CD4-positive, alpha-beta T cell treated with Interleukin-1 beta for 1 hour (primary cell): ENCODE measurements at regions not wholly inside any gene's neighbourhood (a gene's known extent, or its start where the extent isn't known, plus 50 kb on each side); places are given as distances from the start of the nearest gene placed in this dataset.
A peak's percentile ranks its signal among the peaks of the same experiment; 100 is the strongest.
"Not testable (repeated sequence)": the region's sequence is repeated elsewhere in the genome, so short reads cannot be mapped to it uniquely, and the experiment has no call there.

Source experiments
- DNase-seq, 2 donors: peaks; one replicate each; pipeline ENCODE4 v3.0.0-alpha.2; 2020 to 2022

DNA sequence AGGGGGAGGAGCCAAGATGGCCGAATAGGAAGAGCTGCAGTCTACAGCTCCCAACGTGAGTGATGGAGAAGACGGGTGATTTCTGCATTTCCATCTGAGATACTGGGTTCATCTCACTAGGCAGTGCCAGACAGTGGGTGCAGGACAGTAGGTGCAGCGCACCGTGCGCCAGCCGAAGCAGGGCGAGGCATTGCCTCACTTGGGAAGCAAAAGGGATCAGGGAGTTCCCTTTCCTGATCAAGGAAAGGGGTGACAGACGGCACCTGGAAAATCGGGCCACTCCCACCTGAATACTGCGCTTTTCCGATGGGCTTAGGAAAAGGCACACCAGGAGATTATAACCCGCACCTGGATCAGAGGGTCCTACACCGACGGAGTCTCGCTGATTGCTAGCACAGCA is 121.1 kb upstream of the SESTD1 start:
- DNase-seq: not testable (repeated sequence)

DNA sequence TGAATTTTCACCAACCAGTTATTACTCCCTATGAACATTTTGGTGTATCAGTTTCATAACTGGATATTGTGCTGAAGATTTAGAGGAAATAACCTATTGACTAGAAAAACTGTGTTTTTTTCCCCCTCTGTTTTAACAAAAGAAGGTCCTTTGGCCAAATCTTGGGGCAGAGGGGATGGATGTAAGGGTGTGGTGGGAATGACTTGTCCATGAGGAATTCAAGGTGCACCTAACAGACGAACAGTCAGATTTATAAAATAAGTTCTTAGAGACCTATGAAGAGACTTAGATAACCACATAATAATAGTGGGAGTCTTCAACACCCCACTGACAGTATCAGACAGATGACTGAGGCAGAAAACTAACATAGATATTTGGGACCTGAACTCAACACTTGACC is 119.3 kb upstream of the SESTD1 start:
- DNase-seq: no peak

DNA sequence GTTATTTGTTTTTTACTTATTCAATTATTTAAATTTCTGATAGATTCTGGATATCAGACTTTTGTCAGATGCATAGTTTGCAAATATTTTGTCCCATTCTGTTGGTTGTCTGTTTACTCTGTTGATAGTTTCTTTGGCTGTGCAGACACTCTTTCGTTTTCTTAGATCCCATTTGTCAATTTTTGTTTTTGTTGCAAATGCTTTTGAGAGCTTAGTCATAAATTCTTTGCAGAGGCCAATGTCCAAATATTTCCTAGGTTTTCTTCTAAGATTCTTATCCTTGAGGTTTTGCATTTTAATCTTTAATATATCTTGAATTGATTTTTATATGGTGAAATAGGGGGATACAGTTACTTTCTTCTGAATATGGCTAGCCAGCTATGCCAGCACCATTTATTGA is 112.7 kb upstream of the SESTD1 start:
- DNase-seq: no peak

DNA sequence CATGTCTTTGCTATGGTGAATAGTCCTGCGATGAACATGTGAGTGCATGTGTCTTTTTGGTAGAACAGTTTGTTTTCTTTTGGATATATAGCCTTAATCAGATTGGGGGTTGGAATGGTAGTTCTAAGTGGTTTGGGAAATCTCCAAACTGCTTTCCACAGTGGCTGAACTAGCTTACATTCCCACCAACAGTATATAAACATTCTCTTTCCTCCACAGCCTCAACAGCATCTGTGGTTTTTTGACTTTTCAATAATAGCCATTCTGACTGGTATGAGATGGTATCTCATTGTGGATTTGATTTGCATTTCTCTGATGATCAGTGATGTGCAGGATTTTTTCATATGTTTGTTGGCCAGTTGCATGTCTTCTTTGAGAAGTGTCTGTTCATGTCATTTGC is 112.2 kb upstream of the SESTD1 start:
- DNase-seq: no peak

DNA sequence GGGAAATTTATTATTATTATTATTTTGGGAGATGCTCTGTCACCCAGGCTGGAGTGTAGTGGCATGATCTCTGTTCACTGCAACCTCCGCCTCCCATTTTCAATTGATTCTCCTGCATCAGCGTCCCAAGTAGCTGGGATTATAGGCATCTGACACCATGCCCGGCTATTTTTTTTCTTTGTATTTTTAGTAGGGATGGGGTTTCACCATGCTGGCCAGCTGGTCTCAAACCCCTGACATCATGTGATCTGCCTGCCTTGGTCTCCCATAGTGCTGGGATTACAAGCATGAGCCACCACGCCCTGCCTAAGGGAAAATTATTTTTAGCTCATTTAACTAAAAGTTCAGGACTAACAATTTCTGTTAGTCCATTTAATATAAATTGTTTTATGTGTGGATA is 109.2 kb upstream of the SESTD1 start:
- DNase-seq: no peak

DNA sequence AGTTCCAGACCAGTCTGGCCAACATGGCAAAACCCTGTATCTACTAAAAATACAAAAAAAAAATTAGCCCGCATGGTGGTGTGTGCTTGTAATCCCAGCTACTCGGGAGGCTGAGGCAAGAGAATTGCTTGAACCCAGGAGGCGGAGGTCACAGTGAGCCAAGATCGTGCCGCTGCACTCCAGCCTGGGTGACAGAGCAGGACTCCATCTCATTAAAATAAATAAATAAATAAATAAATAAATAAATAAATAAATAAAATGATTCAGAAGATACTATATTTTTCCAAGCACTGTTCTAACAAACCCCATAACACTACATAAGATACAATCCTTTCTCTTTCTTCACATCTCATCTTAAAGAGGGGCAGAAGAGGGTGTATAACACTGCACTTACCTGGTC is 100.9 kb upstream of the SESTD1 start:
- not testable (repeated sequence) for DNase-seq

DNA sequence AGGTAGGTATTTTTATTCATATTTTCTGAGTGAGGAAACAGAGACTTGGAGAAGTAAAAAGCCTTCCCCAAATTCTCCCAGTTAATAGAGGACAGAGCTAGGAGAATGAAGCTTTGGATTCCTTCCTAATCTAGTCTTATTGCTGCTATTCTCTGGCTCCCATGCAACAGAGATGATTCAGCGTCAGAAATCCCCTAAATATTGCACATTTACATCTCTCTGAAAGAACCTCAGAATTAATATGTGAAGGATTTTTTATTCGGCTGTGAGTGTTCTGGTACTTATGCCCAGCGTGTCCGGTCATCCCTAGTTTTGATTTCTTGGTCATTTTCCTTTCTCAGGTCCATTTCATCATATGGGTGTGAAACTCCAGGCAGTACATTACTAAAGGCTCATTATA is 91.2 kb upstream of the SESTD1 start:
- no peak for DNase-seq

DNA sequence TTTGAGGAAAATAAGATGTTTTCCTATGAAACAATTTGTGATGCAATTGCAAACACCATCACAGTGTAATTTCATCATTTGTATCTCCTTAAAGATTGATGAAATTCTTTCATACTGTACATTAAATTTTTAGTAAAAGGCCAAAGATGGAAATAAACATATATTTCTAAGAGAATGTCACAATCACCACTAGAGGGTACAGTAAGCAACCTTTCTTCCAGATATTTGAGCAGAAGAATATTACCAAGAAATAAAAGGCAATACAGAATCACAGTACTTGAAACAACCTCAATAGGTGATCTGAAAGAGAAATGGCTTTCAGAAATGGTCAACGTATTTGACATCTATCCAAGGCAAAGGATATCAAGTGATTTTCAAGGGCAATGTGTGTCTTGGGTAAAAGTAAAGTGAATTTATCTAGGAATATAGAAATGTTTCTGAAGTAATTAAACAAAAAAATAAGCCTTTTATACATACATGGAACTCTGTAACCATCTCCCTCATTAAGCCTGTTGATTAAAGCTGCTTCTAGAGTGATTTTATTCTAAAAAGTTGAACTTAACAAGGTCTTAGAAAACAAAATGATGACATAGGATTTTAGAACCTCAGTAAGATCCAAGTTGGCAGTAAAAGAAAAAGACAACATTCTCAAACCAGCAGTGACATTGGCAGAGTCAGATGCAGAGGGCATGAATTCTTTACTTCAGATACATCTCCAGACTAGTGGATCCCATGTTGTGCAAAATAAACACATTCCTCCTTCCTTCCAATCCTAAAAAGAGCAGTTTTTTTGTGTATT is 90.3 kb upstream of the SESTD1 start:
- DNase-seq: no peak

DNA sequence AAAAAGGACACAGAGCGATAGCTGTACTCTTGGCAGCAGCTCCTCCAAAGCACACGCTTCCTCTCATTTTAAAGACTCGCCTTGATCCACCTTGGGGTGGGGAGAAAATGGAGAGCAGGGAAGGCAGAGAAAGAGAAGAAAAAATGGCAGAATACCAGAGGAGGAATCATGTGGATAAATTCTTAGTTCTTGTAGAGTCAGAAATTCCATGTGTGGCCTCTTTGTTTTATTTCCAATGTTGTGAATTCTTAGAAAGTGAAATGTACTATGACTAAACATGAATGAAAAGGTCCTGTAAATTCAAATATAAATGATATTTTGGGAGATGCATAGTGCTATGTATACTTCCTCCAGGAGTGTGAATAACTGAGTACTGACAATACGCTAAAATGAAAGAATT is 89.7 kb upstream of the SESTD1 start:
- DNase-seq: no peak

DNA sequence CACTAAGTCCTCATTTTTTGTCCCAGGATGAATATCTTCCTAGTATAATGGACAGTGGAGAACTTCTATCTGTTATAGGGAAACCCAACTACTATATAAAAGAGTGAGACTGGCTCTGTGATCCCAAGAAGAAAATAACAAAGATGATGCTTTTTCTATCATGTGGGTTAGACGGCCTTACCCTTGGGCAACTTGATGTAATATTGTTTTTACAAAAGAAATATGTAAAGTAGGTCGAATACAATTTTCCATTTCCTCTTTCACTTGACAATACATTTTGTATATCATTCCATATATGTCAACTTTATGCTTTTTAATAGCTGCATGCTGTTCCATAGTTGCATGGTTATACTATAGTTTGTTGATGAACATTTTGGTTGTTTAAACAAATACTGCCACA is 87.5 kb upstream of the SESTD1 start:
- DNase-seq: no peak

DNA sequence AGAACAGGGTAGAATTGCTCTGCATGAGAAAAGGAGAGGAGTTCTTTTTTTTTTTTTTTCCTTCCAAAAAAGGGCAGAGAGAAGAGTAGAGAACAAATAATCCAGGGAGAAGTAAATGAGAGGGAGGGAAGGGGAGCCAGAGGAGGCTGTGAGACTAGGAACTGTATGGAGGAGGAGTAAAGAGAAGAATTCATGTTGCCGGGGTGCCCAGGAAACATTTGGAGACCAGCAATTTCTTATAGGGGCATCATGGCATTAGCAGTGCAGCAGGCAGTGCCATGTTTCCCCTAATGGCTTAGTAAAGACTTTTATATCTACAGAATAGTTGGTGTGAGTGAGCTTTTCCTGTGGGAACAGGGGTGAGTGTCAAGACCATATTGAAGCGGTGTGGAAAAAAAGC is 86.4 kb upstream of the SESTD1 start:
- no peak for DNase-seq

DNA sequence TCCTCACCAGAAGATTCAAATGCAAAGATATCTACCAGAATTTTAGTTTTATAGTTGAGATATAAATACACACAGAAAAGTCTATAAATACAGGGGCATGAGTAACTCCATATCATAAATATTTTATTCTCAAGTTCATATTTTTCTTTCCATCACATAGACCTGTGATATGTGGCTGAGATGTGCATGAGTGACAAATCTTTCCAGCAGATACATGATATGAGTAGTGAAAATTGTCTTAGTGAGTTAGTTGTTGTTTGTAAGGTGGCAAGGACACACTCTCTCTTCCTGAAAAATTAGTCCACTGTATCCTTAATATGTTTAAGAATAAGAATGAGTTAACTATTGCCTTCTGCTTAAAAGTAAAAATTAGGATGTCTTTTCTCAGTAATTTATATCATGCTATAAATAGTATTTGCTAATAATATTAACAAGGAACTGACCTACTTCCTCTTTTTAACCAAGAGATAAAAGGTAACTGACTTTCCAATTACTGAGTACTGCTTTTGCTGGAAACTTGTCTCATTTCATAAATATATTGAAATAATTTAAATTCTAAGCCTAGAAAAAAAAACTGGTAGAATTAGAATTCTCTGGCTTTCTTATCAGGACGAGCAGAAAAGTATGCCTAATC is 85.2 kb upstream of the SESTD1 start:
- no peak for DNase-seq

DNA sequence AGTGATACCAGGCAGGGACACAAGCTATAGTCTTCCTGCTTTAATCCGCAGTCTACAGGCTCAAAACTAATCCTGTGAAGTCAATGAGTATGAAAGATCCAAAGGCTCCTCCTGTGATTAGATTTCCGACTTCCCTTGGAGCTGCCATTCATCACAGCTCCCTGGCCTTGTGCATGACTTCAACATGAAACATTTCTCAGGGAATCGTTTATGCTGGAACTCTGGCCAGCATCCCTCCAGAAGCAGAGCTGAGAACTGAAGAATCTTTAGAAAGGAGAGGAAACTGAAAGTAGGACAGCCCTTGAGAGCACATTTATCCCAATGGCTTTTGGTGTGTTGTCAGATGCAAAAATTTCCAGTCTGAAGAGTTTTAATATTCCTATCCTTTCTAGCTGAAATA is 84.3 kb upstream of the SESTD1 start:
- no peak for DNase-seq

DNA sequence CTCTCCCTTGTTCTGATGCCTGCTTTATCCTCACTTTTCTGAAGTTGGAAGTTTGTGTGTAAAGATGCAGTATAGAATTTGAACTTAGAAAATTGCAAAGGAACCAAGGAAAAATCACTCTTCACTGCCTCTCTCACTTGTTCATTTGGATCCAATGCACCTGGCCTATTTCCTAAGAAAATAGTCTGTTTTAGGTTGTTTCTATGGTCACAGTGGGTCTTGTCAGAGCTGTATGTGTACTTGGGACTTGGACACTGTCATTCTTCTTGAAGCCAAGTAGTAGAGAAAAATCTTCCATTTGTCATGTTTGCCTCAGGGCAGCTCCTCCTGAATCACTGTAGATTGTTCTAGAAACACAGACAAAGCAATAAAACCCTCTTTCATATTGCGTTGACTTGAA is 80.3 kb upstream of the SESTD1 start:
- no peak for DNase-seq

DNA sequence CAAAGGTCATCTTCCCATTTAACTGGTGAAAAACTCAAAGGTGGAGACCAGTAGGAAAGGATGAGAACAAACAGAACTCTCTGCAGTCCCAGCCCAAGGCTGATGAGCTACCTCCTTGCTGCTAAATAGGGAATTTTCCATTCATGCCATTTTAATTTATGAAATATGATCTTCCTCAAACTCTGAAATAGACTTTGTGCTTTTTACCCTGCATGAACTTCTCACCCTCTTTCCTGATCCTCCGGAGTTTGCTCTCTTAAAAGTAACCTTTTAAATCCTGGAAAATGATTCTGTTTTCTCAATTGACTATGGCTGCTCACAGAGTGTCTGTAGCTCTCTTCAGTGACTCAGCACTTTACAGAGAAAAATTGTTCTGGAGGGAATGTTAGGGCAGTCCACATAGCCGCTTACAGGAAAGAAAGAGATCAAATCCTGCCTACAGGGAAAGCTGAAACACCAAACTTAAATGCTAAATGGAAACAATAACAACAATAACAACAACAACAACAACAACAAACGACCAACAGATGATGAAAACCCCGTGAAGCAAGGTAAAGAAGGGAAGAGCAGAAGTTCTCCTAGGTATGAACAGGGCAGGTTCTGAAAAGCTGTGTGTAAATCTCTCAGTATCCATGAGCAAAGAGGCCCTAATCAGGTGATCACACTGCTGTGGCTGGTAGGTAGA is 79.8 kb upstream of the SESTD1 start:
- no peak for DNase-seq

DNA sequence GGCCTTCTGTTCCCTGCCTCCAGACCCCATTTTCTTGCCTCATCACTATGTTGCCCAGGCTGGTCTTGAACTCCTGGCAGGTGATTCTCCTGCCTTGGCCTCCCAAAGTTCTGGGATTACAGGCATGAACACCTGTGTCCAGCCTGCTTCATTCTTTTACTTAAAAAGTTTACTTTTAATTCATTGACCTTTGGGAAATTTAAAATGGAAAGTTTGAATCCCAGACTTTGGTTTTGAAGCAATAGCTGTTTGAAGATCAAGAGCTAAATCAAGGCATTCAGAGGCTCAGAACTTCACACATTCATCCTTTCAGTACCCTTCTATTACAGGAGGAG is 79.3 kb upstream of the SESTD1 start:
- DNase-seq: no peak

DNA sequence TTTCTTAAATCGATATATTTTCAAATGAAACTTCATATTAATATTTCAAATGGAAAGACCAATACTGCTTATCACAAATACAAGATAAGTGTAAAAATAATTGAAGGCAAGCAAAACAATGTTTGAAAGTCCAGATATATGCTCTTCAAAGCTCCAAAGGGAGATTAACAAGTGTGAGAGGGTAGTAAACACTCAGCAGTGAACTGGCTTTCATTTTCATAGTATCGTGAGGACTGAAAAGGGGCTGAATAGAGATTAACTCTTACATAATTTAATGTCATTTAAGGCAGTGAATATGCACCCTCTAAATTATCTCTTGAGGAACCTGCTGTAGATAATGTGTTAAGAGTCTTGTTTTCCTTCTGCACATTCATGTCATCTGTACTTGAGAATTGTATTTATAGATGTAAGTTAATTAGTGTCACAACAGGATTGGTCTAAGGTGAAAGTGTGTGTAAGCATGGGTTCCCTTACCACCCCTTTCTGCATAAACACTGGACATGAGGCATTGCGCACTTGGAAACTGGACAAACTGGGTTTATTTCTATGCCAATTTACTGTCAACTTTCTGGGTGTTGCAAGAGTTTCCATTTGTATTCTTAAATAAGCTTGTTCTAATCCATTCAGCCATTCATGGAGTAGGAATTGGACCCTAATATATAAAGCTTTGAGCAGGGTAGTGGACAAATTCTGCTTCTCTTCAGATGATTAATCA is 76.7 kb upstream of the SESTD1 start:
- DNase-seq: no peak

DNA sequence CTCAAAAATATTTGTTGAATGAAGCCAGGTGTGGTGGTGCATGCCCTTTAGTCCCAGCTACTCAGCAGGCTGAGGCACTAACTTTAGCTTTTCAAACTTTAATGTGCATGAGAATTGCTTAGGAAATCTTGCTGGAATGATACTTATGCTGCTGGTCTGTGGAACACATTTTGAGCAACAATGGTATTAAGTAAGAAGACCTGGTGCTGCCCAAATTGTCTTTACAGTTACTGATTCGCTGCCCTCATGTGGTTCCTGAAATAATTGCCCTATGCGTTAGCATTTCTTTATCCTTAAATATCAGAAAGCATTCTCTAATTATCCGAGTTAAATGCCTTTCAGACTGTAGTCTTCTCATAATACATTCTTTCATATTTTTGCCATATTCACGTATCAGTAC is 76.0 kb upstream of the SESTD1 start:
- peak in 1 of 2 donors; percentile 1 for DNase-seq

DNA sequence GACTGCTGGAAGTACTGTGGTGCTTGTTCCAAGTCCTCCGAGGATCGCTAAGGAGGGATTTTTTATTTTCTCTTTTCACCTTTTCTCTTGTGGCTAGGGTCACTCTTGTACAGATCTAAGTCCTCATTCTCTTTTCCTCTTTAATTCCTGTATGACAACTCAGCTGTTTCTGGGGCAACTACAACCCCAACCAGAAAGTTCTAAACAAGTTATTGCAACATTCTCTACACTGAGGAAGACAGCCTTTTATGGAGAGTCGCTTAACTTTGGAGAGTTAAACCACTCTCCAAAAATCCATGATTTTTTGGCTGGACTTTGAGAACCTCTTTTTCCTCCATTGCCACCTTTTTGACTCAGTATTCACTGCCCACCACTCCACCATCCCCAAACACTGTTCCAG is 74.0 kb upstream of the SESTD1 start:
- DNase-seq: no peak

DNA sequence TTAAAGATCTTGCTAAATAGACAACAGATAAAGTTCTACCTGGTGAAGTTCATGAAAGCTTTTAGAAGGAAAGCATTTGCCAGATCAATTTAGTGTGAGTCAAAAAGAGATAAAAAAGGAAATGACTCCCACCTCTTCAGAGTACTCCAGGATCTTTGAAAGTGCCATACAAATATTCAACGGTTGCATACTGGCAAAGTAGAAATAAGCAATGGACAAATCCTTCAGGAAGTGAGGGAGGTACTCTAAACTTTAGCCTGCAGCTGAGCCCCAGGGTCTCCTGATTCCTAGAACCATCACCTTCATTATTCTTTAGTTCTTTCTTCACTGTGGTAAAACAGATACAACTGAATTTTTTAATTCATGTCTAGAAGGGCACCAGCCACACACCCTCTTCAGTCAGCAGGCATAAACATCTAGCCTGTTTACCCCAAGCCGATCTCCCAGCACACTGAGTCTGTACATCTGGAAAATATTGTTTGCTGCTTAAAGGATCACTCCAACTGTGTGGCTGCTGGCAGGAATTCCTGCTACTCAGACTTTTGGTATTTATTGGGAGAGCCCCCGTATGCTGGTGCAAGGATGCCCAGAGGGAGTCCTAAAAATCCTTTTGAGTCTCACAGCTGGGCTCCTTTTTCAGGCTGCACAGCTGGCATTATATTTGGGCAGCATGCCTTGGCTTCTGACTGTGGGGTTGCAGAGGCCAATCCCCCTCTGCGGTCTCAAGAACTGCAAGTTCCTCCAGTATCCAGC is 72.3 kb upstream of the SESTD1 start:
- no peak for DNase-seq

DNA sequence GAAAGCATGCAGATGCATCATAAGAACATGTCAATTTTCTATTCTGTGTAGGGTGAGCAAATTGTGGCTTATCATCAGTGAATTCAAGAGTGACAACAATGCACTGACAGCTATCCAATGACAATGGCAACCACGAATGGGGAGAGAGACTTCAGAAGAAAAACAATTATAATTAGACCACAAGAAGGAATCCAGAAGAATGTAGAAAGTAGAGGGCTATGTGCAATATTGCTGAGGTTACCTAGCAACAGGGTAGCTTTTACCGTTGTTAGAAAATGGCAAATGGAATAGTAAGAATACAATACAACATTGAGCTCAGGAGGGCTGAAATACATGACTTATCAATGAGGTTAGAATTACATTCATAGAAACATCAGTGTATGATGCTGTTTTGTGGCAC is 71.1 kb upstream of the SESTD1 start:
- DNase-seq: no peak

DNA sequence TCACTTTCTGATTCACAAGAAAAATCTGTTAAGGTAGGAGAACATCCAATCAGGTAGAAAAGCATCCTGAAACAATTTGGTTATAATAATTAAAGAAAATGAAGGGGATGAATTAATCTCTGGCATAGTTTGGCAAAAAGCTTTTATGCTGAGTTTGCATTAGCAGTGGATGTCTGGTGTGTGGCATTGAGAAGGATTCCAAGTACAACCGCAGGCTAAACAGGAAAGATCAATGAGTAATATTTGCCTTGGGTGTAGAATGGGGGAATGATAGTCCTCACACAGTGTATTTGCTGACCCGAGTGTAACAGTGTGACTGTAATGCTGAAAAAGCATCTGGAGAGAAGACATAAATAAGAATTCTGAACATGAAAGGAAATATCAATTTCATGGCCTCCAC is 68.3 kb upstream of the SESTD1 start:
- no peak for DNase-seq

DNA sequence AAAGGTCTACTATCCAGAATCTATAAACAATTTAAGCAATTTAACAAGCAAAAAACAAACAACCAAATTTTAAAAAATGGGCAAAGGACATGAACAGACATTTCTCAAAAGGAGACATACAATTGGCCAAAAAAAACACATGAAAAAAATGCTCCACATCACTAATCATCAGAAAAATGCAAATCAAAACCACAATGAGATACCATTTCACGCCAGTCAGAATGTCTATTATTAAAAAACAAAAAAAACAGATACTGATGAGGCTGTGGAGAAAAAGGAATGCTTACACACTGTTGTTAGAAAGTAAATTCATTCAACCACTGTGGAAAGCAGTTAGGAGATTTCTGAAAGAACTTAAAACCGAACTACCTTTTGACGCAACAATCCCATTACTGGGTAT is 66.4 kb upstream of the SESTD1 start:
- no peak for DNase-seq
